ENCODE measurements at regions not wholly inside any gene's neighbourhood (a gene's known extent, or its start where the extent isn't known, plus 50 kb on each side); places are given as distances from the start of the nearest gene placed in this dataset.

GRCh38 chr10:94194256-94194655, 168.5 kb downstream of the NOC3L start:
- TF ChIP-seq CTCF (IDR thresholded peaks at IDR 0.05 in 8 of 11, conservative IDR thresholded peaks at IDR 0.05 in 3 of 11) (no peak), POLR2A (IDR thresholded peaks at IDR 0.05) (no peak), POLR2AphosphoS5 (IDR thresholded peaks at IDR 0.05) (no peak)
